ENCODE measurements at regions not wholly inside any gene's neighbourhood (a gene's known extent, or its start where the extent isn't known, plus 50 kb on each side); places are given as distances from the start of the nearest gene placed in this dataset.
"Not testable (repeated sequence)": the region's sequence is repeated elsewhere in the genome, so short reads cannot be mapped to it uniquely, and the experiment has no call there.

- in situ Hi-C loops (cut with HindIII; ENCODE audit: low sequenced_read_pairs) = no loop called here
- no peak for TF ChIP-seq CTCF (IDR thresholded peaks at IDR 0.05; ENCODE audit: low read depth, low read length)
- no peak for DNase-seq (ENCODE audit: low read depth, low spot score)
- H3K4me3 ChIP-seq (ENCODE audit: low read depth, low read length) = no peak overlapping the region
Observed at GRCh38 chr12:76180401-76181277, 96.2 kb upstream of the NAP1L1 start.

GRCh38 chr12:76178452-76178851 is 94.0 kb upstream of the NAP1L1 start:
- DNase-seq (ENCODE audit: low read depth, low spot score) = no peak
- TF ChIP-seq CTCF (IDR thresholded peaks at IDR 0.05; ENCODE audit: low read depth, low read length) = no peak
- H3K4me3 ChIP-seq (ENCODE audit: low read depth, low read length) = no peak overlapping the region
- in situ Hi-C loops (cut with HindIII; ENCODE audit: low sequenced_read_pairs) = no loop called here

- TF ChIP-seq CTCF (IDR thresholded peaks at IDR 0.05; ENCODE audit: low read depth, low read length) = no peak
- no peak overlapping the region for H3K4me3 ChIP-seq (ENCODE audit: low read depth, low read length)
- in situ Hi-C loops (cut with HindIII; ENCODE audit: low sequenced_read_pairs) = no loop called here
- no peak for DNase-seq (ENCODE audit: low read depth, low spot score)
Observed at GRCh38 chr12:76177821-76178220, 93.3 kb upstream of the NAP1L1 start.

- H3K4me3 ChIP-seq (ENCODE audit: low read depth, low read length) = no peak overlapping the region
- in situ Hi-C loops (cut with HindIII; ENCODE audit: low sequenced_read_pairs) = no loop called here
- no peak for TF ChIP-seq CTCF (IDR thresholded peaks at IDR 0.05; ENCODE audit: low read depth, low read length)
- DNase-seq (ENCODE audit: low read depth, low spot score) = no peak
Observed at GRCh38 chr12:76176940-76177339, 92.5 kb upstream of the NAP1L1 start.

GRCh38 chr12:76175946-76176345 is 91.5 kb upstream of the NAP1L1 start:
- in situ Hi-C loops (cut with HindIII; ENCODE audit: low sequenced_read_pairs); DNase-seq (ENCODE audit: low read depth, low spot score); H3K4me3 ChIP-seq (ENCODE audit: low read depth, low read length): not testable (repeated sequence)

- no peak for DNase-seq (ENCODE audit: low read depth, low spot score)
- in situ Hi-C loops (cut with HindIII; ENCODE audit: low sequenced_read_pairs) = no loop called here
- H3K4me3 ChIP-seq (ENCODE audit: low read depth, low read length) = no peak overlapping the region
- TF ChIP-seq CTCF (IDR thresholded peaks at IDR 0.05; ENCODE audit: low read depth, low read length) = no peak
Observed at GRCh38 chr12:76173756-76174155, 89.3 kb upstream of the NAP1L1 start.

GRCh38 chr12:76158518-76159321 is 74.2 kb upstream of the NAP1L1 start:
- in situ Hi-C loops (cut with HindIII; ENCODE audit: low sequenced_read_pairs) = no loop called here
- peak; percentile 85 for TF ChIP-seq CTCF (IDR thresholded peaks at IDR 0.05; ENCODE audit: low read depth, low read length)
- DNase-seq (ENCODE audit: low read depth, low spot score) = peak; percentile 81
- H3K4me3 ChIP-seq (ENCODE audit: low read depth, low read length) = no peak overlapping the region
